ENCODE measurements at regions not wholly inside any gene's neighbourhood (a gene's known extent, or its start where the extent isn't known, plus 50 kb on each side); places are given as distances from the start of the nearest gene placed in this dataset.

DNA sequence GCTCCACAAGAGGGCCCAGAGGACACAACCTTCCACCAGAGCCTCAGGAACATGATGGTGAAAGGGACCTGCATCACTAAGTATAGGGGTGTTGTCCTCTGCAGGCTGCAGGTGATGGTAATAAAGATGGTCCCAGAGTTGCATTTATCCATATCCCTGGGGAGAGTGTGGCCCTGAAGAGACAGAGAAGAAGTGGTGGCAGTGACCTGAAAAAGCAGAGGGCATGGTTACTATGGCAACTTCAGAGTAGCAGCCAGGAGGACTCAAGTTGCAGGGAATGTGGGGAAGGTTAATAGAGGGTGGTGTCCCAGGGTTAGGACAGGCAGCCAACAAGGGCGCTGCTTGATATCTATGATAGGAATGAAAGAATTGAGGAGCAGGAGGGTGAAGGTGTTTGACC lies 57.1 kb downstream of the HLA-A start:
- DNase-seq, result no peak

DNA sequence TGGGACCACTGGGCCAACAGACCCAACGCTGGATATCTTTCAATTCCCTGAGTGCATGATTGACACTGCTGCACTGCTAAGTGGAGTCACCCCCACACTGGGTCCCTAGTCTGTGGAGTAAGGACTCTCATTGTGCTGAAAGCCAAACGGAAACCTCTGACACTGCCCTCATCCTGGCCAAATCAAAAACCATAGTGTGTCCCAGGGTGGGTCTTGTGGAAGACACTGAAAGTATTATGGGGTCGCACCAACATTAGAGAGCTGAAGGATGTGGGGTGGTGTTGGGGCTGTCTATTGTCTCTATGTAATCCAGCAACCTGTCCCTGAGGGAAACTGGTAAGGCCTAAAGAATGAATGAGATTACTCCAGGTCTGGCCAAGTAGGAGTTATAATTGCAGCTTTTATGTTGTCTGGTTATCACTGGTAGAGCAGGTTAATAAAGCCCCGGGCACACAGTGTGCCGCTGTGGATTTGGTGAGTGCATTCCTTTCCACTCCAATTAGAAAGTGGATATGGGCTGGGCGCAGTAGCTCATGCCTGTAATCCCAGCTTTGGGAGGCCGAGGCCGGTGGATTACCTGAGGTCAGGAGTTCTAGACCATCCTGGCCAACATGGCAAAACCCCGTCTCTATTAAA lies 57.9 kb downstream of the HLA-A start:
- DNase-seq, result no peak

DNA sequence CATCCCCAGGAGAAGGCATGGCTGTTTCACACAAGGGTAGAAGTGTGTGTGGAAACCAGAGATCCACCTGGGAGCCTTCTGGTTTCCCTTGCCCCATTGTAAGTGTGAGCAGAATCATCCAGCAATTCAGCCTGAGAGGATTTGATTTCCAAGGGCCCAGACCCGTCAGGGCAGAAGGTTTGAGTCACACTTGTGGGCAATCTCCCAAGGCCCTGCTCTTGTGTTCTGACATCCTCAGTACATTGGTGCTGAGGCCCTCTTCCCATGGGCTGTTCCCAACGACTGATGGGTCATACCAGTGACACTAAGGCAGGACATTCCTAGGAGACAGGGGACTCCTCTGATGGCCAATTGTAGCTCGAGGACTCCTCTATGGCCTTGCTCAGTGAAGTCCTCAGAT lies 58.2 kb upstream of the POLR1H start:
- no peak for DNase-seq

DNA sequence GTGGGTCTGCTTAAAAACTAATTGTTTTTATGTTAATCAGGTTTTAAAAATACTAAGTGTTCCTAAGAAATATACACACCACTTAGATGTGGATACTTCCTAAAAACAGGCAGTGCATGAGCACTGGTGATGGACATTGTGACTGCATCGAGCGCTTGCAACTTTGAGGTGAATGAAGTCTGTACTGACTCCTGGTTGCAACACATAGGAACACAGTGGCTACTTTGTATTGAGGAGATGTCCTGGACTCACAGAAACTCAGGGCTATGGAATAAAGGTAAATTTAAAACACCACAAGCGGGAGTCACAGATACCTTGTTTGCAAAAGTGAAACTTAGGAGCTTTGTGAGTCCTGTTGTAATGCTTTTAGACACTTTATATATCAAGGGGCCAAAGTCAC lies 55.6 kb upstream of the POLR1H start:
- DNase-seq, result no peak

DNA sequence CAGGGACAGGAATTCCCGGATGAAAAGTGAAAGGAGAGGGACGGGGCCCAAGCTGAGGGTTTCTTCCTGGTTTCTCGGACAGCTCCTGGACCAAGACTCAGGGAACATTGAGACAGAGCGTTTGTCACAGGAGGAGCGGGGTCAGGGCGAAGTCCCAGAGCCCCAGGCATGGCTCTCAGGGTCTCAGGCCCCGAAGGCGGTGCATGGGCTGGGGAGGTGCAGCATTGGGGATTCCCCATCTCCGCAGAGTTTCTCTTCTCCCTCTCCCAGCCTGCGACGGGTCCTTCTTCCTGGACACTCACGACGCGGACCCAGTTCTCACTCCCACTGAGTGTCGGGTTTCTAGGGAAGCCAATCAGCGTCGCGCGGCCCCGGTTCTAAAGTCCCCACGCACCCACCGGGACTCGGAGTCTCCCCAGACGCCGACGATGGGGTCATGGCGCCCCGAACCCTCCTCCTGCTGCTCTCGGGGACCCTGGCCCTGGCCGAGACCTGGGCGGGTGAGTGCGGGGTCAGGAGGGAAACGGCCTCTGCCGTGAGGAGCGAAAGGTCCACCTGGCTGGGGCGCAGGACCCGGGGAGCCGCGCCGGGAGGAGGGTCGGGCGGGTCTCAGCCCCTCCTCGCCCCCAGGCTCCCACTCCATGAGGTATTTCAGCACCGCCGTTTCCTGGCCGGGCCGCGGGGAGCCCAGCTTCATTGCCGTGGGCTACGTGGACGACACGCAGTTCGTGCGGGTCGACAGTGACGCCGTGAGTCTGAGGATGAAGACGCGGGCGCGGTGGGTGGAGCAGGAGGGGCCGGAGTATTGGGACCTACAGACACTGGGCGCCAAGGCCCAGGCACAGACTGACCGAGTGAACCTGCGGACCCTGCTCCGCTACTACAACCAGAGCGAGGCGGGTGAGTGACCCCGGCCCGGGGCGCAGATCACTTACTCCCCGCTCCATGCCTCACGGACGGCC lies 54.6 kb upstream of the POLR1H start:
- peak; percentile 21 for DNase-seq

DNA sequence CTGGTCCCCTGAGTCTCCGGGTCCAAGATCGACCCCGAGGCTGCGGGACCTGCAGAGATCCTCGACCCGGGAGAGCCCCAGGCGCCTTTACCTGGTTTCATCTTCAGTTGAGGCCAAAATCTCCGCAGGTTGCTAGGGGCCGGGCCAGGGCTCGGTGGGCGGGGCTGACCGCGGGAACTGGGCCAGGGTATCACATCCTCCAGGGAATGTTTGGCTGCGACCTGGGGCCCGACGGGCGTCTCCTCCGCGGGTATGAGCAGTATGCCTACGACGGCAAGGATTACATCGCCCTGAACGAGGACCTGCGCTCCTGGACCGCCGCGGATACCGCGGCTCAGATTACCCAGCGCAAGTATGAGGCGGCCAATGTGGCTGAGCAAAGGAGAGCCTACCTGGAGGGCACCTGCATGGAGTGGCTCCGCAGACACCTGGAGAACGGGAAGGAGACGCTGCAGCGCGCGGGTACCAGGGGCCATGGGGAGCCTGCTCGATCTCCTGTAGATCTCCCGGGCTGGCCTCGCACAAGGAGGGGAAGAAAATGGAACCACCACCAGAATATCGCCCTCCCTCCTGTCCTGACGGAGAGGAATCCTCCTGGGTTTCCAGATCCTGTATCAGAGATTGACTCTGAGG lies 53.8 kb upstream of the POLR1H start:
- peak; percentile 16 for DNase-seq

DNA sequence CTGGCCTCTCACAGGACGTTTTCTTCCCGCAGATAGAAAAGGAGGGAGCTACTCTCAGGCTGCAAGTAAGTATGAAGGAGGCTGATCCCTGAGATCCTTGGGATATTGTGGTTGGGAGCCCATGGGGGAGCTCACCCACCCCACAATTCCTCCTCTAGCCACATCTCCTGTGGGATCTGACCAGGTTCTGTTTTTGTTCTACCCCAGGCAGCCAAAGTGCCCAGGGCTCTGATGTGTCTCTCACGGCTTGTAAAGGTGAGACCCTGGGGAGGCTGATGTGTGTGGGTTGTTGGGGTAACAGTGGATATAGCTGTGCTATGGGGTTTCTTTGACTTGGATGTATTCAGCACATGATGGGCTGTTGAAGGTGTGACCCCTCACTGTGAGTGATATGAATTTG lies 52.0 kb upstream of the POLR1H start:
- DNase-seq, result no peak
